C4-2B (cell line): ENCODE measurements at regions not wholly inside any gene's neighbourhood (a gene's known extent, or its start where the extent isn't known, plus 50 kb on each side); places are given as distances from the start of the nearest gene placed in this dataset.

ENCODE experiments used
- ZFX ChIP-seq: fragments of 450-650 bp; IDR thresholded peaks from 2 replicates; pipeline ENCODE4 v1.6.1; 2017
- TF ChIP-seq, protein P1 (sequence below): fragments of 450-650 bp; conservative IDR thresholded peaks from 2 replicates; pipeline ENCODE4 v1.5.1; 2017; ENCODE audit warnings: mild to moderate bottlenecking

DNA sequence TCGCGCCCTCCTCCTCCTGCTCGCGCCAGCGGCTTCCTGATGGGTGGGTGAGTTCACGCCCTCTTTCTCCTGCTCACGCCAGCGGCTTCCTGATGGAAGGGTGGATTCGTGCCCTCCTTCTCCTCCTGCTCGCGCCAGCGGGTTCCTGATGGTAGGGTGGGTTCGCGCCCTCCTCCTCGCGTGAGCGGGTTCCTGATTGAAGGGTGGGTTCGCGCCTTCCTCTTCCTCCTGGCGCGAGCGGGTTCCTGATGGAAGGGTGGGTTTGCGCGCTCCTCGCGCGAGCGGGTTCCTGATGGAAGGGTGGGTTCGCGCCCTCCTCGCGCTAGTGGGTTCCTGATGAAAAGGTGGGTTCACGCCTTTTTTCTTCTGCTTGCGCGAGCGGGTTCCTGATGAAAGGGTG is 62.0 kb upstream of the MGAT5 start:
- TF ChIP-seq, protein P1, sequence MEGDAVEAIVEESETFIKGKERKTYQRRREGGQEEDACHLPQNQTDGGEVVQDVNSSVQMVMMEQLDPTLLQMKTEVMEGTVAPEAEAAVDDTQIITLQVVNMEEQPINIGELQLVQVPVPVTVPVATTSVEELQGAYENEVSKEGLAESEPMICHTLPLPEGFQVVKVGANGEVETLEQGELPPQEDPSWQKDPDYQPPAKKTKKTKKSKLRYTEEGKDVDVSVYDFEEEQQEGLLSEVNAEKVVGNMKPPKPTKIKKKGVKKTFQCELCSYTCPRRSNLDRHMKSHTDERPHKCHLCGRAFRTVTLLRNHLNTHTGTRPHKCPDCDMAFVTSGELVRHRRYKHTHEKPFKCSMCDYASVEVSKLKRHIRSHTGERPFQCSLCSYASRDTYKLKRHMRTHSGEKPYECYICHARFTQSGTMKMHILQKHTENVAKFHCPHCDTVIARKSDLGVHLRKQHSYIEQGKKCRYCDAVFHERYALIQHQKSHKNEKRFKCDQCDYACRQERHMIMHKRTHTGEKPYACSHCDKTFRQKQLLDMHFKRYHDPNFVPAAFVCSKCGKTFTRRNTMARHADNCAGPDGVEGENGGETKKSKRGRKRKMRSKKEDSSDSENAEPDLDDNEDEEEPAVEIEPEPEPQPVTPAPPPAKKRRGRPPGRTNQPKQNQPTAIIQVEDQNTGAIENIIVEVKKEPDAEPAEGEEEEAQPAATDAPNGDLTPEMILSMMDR = no peak
- TF ChIP-seq ZFX = no peak
